GM23338 (cell line): ENCODE measurements at regions not wholly inside any gene's neighbourhood (a gene's known extent, or its start where the extent isn't known, plus 50 kb on each side); places are given as distances from the start of the nearest gene placed in this dataset.

Experiments used
- EZH2 ChIP-seq: fragments of 200-600 bp; sonication (generic); IDR thresholded peaks from one replicate; pipeline ENCODE4 v1.8.0; 2017; ENCODE audit warnings: antibody characterized with exemption, mild to moderate bottlenecking, low read depth; ENCODE audit not compliant: unreplicated experiment
- JUNB ChIP-seq: IDR thresholded peaks from one replicate; pipeline ENCODE4 v1.6.1; 2016; ENCODE audit warnings: antibody characterized with exemption; ENCODE audit not compliant: unreplicated experiment
- TF ChIP-seq, protein P1 (sequence below), 2 experiments: fragments of 200-600 bp in 1 of 2; sonication (generic) in 1 of 2; conservative IDR thresholded peaks; 2 replicates each; pipeline versions ENCODE4 v1.5.1 to v1.6.1; 2016 to 2017; ENCODE audit warnings: antibody characterized with exemption in 2 of 2, low read depth in 2 of 2, mild to moderate bottlenecking in 2 of 2, moderate library complexity in 1 of 2

DNA sequence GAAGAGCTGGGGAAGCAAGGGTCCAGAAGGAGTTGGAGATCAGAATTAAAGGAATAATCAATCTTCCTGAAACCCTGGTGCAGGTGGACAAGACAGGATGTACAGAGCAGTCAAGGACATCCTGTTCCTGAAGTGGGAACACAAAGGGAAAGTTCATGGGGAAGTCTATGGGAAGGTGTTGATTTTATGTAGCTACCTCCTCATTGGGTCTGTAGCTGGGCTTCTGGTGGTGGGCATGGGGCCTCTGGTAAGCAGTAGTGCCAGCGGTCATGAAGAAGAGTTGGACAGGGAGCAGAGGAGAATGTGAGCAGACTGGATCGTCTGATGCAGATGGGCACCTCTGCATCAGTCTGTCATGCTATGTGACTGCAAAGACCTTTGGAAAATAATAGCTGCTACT, 75.7 kb upstream of the PPM1H start:
- TF ChIP-seq, protein P1, sequence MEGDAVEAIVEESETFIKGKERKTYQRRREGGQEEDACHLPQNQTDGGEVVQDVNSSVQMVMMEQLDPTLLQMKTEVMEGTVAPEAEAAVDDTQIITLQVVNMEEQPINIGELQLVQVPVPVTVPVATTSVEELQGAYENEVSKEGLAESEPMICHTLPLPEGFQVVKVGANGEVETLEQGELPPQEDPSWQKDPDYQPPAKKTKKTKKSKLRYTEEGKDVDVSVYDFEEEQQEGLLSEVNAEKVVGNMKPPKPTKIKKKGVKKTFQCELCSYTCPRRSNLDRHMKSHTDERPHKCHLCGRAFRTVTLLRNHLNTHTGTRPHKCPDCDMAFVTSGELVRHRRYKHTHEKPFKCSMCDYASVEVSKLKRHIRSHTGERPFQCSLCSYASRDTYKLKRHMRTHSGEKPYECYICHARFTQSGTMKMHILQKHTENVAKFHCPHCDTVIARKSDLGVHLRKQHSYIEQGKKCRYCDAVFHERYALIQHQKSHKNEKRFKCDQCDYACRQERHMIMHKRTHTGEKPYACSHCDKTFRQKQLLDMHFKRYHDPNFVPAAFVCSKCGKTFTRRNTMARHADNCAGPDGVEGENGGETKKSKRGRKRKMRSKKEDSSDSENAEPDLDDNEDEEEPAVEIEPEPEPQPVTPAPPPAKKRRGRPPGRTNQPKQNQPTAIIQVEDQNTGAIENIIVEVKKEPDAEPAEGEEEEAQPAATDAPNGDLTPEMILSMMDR (conservative IDR thresholded peaks at IDR 0.05; ENCODE audit: low read depth in 2 of 2): no peak
- TF ChIP-seq EZH2: no peak
- no peak for TF ChIP-seq JUNB
